BJ (cell line): ENCODE measurements at regions not wholly inside any gene's neighbourhood (a gene's known extent, or its start where the extent isn't known, plus 50 kb on each side); places are given as distances from the start of the nearest gene placed in this dataset.

ENCODE experiments used
- CTCF ChIA-PET: fragments of 350-600 bp; formaldehyde crosslinking; extraction: SDS; loops from one replicate; lab custom pipeline; 2021; ENCODE audit warnings: antibody characterized with exemption, inconsistent platforms; lab: Yijun Ruan, JAX
- POLR2A ChIA-PET: fragments of 300-600 bp; sonication (Branson Sonifier 250); formaldehyde crosslinking; extraction: SDS; loops from one replicate; lab custom pipeline; 2021; ENCODE audit warnings: antibody characterized with exemption; lab: Charles Lee
- DNase-seq: peaks from one replicate; pipeline ENCODE4 v3.0.0-alpha.2; 2011; ENCODE audit warnings: low read depth
- H3K27me3 ChIP-seq: 2 replicates; pipeline ENCODE4 v1.6.0; 2011; ENCODE audit warnings: low read length; ENCODE audit not compliant: control insufficient read depth, insufficient read depth
- H3K36me3 ChIP-seq: 2 replicates; pipeline ENCODE4 v1.5.1; 2011; ENCODE audit warnings: low read length; ENCODE audit not compliant: control insufficient read depth, insufficient read depth
- H3K4me3 ChIP-seq: 2 replicates; pipeline ENCODE4 v1.5.1; 2011; ENCODE audit warnings: low read depth, mild to moderate bottlenecking, control low read depth, low read length
- TF ChIP-seq, protein P1 (sequence below): IDR thresholded peaks from 2 replicates; pipeline ENCODE4 v1.5.1; 2011; ENCODE audit warnings: low read depth, mild to moderate bottlenecking, control low read depth, inconsistent platforms, low read length, moderate library complexity; ENCODE audit not compliant: insufficient read depth

GRCh38 chr3:159640225-159640624, 348.4 kb upstream of the IL12A start:
- TF ChIP-seq, protein P1, sequence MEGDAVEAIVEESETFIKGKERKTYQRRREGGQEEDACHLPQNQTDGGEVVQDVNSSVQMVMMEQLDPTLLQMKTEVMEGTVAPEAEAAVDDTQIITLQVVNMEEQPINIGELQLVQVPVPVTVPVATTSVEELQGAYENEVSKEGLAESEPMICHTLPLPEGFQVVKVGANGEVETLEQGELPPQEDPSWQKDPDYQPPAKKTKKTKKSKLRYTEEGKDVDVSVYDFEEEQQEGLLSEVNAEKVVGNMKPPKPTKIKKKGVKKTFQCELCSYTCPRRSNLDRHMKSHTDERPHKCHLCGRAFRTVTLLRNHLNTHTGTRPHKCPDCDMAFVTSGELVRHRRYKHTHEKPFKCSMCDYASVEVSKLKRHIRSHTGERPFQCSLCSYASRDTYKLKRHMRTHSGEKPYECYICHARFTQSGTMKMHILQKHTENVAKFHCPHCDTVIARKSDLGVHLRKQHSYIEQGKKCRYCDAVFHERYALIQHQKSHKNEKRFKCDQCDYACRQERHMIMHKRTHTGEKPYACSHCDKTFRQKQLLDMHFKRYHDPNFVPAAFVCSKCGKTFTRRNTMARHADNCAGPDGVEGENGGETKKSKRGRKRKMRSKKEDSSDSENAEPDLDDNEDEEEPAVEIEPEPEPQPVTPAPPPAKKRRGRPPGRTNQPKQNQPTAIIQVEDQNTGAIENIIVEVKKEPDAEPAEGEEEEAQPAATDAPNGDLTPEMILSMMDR, result no peak
- ChIA-PET CTCF (no interaction called here), POLR2A (no interaction called here)
- no peak for DNase-seq
- H3K4me3 ChIP-seq, result no peak overlapping the region
- no peaks in the 10 kb centered on the region for H3K36me3 ChIP-seq
- H3K27me3 ChIP-seq, result no peaks in the 10 kb centered on the region

GRCh38 chr3:159643406-159643805, 345.2 kb upstream of the IL12A start:
- no peaks in the 10 kb centered on the region for H3K36me3 ChIP-seq
- ChIA-PET POLR2A (no interaction called here), CTCF (no interaction called here)
- H3K4me3 ChIP-seq, result no peak overlapping the region
- DNase-seq, result no peak
- no peaks in the 10 kb centered on the region for H3K27me3 ChIP-seq
- TF ChIP-seq, protein P1, result no peak

DNA sequence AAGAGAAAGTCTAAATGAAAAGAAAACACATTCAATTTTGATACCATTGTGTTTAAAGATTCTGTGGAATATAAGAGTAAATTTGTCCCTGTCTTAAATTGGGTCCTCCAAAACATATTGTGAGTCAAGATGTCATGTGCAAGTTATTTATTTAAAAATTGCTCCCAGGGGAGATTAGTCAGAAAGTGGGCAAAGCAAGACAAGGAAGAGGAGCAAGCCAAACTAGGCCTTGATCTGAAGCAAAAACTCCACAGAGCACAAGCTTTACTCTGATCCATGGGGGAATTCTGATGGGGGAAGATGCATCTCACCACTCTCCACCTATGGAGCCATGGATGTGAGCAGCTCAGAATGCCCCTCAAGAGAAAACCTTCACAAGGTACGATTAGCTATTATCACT, 342.8 kb upstream of the IL12A start:
- CTCF ChIA-PET, result interaction anchor here (0.8 to 0.9 kb wide), 2 partner anchors 9 to 11 kb away, joined by 3 to 4 read pairs; no protein-coding TSS in a partner anchor

GRCh38 chr3:159649951-159650350, 338.7 kb upstream of the IL12A start:
- no peaks in the 10 kb centered on the region for H3K36me3 ChIP-seq
- POLR2A ChIA-PET, result no interaction called here

More for the DNA sequence above, 342.8 kb upstream of the IL12A start:
- no peaks in the 10 kb centered on the region for H3K36me3 ChIP-seq
- no peak overlapping the region for H3K4me3 ChIP-seq
- POLR2A ChIA-PET, result interaction anchor here (0.7 kb wide), 1 partner anchor 8 kb away, joined by 3 read pairs; no protein-coding TSS in a partner anchor
- TF ChIP-seq, protein P1, result no peak
- no peaks in the 10 kb centered on the region for H3K27me3 ChIP-seq
- DNase-seq, result no peak

GRCh38 chr3:159650726-159651125, 337.9 kb upstream of the IL12A start:
- Histone ChIP-seq H3K27me3 (no peaks in the 10 kb centered on the region), H3K36me3 (no peaks in the 10 kb centered on the region), H3K4me3 (no peak overlapping the region)
- ChIA-PET CTCF (interaction anchor here (1.4 kb wide), 1 partner anchor 23 kb away, joined by 4 read pairs; no protein-coding TSS in a partner anchor), POLR2A (no interaction called here)
- no peak for DNase-seq
- TF ChIP-seq, protein P1, result no peak

More at GRCh38 chr3:159649951-159650350, 338.7 kb upstream of the IL12A start:
- no peaks in the 10 kb centered on the region for H3K27me3 ChIP-seq
- no peak overlapping the region for H3K4me3 ChIP-seq
- TF ChIP-seq, protein P1, result no peak
- CTCF ChIA-PET, result interaction anchor here (1.4 kb wide), 1 partner anchor 22 kb away, joined by 4 read pairs; no protein-coding TSS in a partner anchor
- no peak for DNase-seq
